ENCODE measurements at regions not wholly inside any gene's neighbourhood (a gene's known extent, or its start where the extent isn't known, plus 50 kb on each side); places are given as distances from the start of the nearest gene placed in this dataset.

DNA sequence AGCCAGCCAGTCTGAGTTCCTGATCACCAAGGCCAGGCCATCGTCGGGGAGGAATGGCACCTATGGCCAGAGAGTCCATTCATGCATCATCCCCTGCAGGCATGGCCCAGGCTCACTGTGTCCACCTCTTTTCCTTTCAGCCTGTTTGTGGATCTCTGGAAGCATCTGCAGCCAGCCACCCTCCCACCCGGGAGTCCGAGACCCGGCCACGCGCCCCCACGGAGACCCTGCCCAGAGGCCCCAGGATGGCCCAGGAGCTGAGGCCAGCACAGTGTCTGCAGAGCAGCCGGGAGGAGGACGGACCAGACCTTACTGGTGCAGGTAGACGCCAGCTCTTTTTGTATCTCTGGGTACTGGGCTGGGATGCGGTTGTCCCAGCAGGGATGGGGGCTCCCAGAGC lies 245.1 kb upstream of the CIBAR2 start:
- peak overlapping the region; percentile 85 for H2BK12ac ChIP-seq (ENCODE audit: low read length)
- no peak overlapping the region for H4K12ac ChIP-seq (ENCODE audit: low read depth, low read length)
- no peak for DNase-seq
- peaks cover 1% of the 10 kb centered on the region for H3K9me3 ChIP-seq (ENCODE audit: insufficient read depth, low read depth, low read length)
- H2BK5ac ChIP-seq (ENCODE audit: low read depth, low read length, poor library complexity) = peak overlapping the region; percentile 25
- no peaks in the 10 kb centered on the region for H3K27me3 ChIP-seq (ENCODE audit: insufficient read depth, low read length)
- H3K79me2 ChIP-seq (ENCODE audit: control insufficient read depth, insufficient read depth, low read length, poor library complexity) = peaks cover 13% of the 10 kb centered on the region
- H3K79me1 ChIP-seq (ENCODE audit: low read length) = peaks cover 82% of the 10 kb centered on the region
- peaks cover 0 to 3% of the 10 kb centered on the region in 2 experiments for H3K36me3 ChIP-seq (ENCODE audit: control insufficient read depth in 1 of 2, insufficient read depth in 2 of 2, low read length in 2 of 2)
- H2AFZ ChIP-seq (ENCODE audit: insufficient read depth, low read length, poor library complexity) = no peak overlapping the region
- no peak overlapping the region for H3K27ac ChIP-seq (ENCODE audit: low read depth, low read length)
- no peak overlapping the region for H3K4me3 ChIP-seq (ENCODE audit: low read depth, low read length)
- H3K18ac ChIP-seq (ENCODE audit: low read length) = peak overlapping the region; percentile 35
- H3K4me2 ChIP-seq (ENCODE audit: low read length) = no peak overlapping the region
- H3K23ac ChIP-seq (ENCODE audit: low read length) = no peak overlapping the region
- peak overlapping the region; percentile 54 for H3K14ac ChIP-seq (ENCODE audit: low read length)
- no CpG with 5 or more reads among the region's 12 CpGs for WGBS (ENCODE audit: extremely low coverage, insufficient coverage, insufficient read length)
- H3K4me1 ChIP-seq (ENCODE audit: control insufficient read depth in 1 of 2, insufficient read depth in 2 of 2, low read length in 2 of 2) = peaks cover 59 to 79% of the 10 kb centered on the region in 2 experiments
- H3K4ac ChIP-seq (ENCODE audit: low read depth, low read length) = peak overlapping the region; percentile 22
- H2AK5ac ChIP-seq (ENCODE audit: low read length) = peak overlapping the region; percentile 38
- H4K91ac ChIP-seq (ENCODE audit: low read depth, low read length) = peak overlapping the region; percentile 84
- H4K8ac ChIP-seq (ENCODE audit: low read depth, low read length) = peak overlapping the region; percentile 30
- H2BK120ac ChIP-seq (ENCODE audit: insufficient read depth, low read length, poor library complexity) = peak overlapping the region; percentile 28
- H3K9ac ChIP-seq (ENCODE audit: low read length) = no peak overlapping the region

DNA sequence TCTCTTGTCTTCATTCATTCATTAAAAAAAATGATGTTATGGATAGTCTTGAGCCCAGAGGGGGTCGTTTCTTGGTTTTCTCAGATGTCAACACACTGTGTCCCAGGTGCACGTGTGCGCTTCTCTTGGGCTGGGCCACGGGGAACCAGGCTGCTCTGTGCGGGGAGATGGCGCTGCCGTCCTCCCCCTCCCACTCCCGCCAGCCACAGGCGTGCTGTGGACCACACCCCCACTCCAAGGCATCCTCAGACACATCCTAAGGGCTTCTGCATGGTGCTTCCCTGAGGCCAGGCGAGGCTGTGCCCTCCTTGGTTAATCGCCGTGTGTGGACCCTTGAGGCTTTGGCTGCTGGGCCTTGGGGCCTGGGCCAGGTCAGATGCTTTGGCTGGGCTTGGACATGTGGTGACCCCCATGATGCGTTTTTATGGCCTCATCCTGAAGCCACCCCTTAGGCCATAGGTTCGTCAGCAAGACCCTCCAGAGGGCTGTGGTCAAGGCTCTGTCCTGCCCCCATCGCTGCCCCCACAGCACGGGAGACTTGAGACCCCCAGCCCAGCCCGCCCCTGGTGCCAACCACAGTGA lies 245.7 kb upstream of the CIBAR2 start:
- H2AFZ ChIP-seq (ENCODE audit: insufficient read depth, low read length, poor library complexity) = no peak overlapping the region
- no peak overlapping the region for H4K12ac ChIP-seq (ENCODE audit: low read depth, low read length)
- peak overlapping the region; percentile 62 for H4K91ac ChIP-seq (ENCODE audit: low read depth, low read length)
- no peak overlapping the region for H3K4me2 ChIP-seq (ENCODE audit: low read length)
- peaks cover 53 to 74% of the 10 kb centered on the region in 2 experiments for H3K4me1 ChIP-seq (ENCODE audit: control insufficient read depth in 1 of 2, insufficient read depth in 2 of 2, low read length in 2 of 2)
- peak overlapping the region; percentile 7 for H2BK12ac ChIP-seq (ENCODE audit: low read length)
- H3K4ac ChIP-seq (ENCODE audit: low read depth, low read length) = peak overlapping the region; percentile 26
- H3K9ac ChIP-seq (ENCODE audit: low read length) = no peak overlapping the region
- H3K79me2 ChIP-seq (ENCODE audit: control insufficient read depth, insufficient read depth, low read length, poor library complexity) = peaks cover 12% of the 10 kb centered on the region
- peak overlapping the region; percentile 74 for H3K14ac ChIP-seq (ENCODE audit: low read length)
- WGBS (ENCODE audit: extremely low coverage, insufficient coverage, insufficient read length) = no CpG with 5 or more reads among the region's 17 CpGs
- no peak overlapping the region for H3K4me3 ChIP-seq (ENCODE audit: low read depth, low read length)
- peak overlapping the region; percentile 85 for H2AK5ac ChIP-seq (ENCODE audit: low read length)
- H3K79me1 ChIP-seq (ENCODE audit: low read length) = peaks cover 77% of the 10 kb centered on the region
- H3K9me3 ChIP-seq (ENCODE audit: insufficient read depth, low read depth, low read length) = peaks cover 1% of the 10 kb centered on the region
- H4K8ac ChIP-seq (ENCODE audit: low read depth, low read length) = peak overlapping the region; percentile 49
- peak overlapping the region; percentile 44 for H2BK5ac ChIP-seq (ENCODE audit: low read depth, low read length, poor library complexity)
- no peak overlapping the region for H3K23ac ChIP-seq (ENCODE audit: low read length)
- peaks cover 0 to 2% of the 10 kb centered on the region in 2 experiments for H3K36me3 ChIP-seq (ENCODE audit: control insufficient read depth in 1 of 2, insufficient read depth in 2 of 2, low read length in 2 of 2)
- H2BK120ac ChIP-seq (ENCODE audit: insufficient read depth, low read length, poor library complexity) = peak overlapping the region; percentile 74
- no peak overlapping the region for H3K27ac ChIP-seq (ENCODE audit: low read depth, low read length)
- peak overlapping the region; percentile 40 for H3K18ac ChIP-seq (ENCODE audit: low read length)
- no peaks in the 10 kb centered on the region for H3K27me3 ChIP-seq (ENCODE audit: insufficient read depth, low read length)
- no peak for DNase-seq

- no peak overlapping the region for H3K27ac ChIP-seq (ENCODE audit: low read depth, low read length)
- peak overlapping the region; percentile 29 for H2BK5ac ChIP-seq (ENCODE audit: low read depth, low read length, poor library complexity)
- WGBS (ENCODE audit: extremely low coverage, insufficient coverage, insufficient read length) = no CpG with 5 or more reads among the region's 10 CpGs
- DNase-seq = no peak
- H2BK12ac ChIP-seq (ENCODE audit: low read length) = peak overlapping the region; percentile 7
- peak overlapping the region; percentile 60 for H2BK120ac ChIP-seq (ENCODE audit: insufficient read depth, low read length, poor library complexity)
- H3K4me1 ChIP-seq (ENCODE audit: control insufficient read depth in 1 of 2, insufficient read depth in 2 of 2, low read length in 2 of 2) = peaks cover 50 to 72% of the 10 kb centered on the region in 2 experiments
- H3K27me3 ChIP-seq (ENCODE audit: insufficient read depth, low read length) = no peaks in the 10 kb centered on the region
- H2AK5ac ChIP-seq (ENCODE audit: low read length) = peak overlapping the region; percentile 1
- peak overlapping the region; percentile 3 for H3K4ac ChIP-seq (ENCODE audit: low read depth, low read length)
- H4K8ac ChIP-seq (ENCODE audit: low read depth, low read length) = peak overlapping the region; percentile 49
- H3K23ac ChIP-seq (ENCODE audit: low read length) = no peak overlapping the region
- peaks cover 11% of the 10 kb centered on the region for H3K79me2 ChIP-seq (ENCODE audit: control insufficient read depth, insufficient read depth, low read length, poor library complexity)
- H3K14ac ChIP-seq (ENCODE audit: low read length) = peak overlapping the region; percentile 3
- no peak overlapping the region for H3K4me2 ChIP-seq (ENCODE audit: low read length)
- no peak overlapping the region for H3K4me3 ChIP-seq (ENCODE audit: low read depth, low read length)
- H3K36me3 ChIP-seq (ENCODE audit: control insufficient read depth in 1 of 2, insufficient read depth in 2 of 2, low read length in 2 of 2) = peaks cover 0 to 2% of the 10 kb centered on the region in 2 experiments
- H2AFZ ChIP-seq (ENCODE audit: insufficient read depth, low read length, poor library complexity) = no peak overlapping the region
- H3K9ac ChIP-seq (ENCODE audit: low read length) = no peak overlapping the region
- peaks cover 1% of the 10 kb centered on the region for H3K9me3 ChIP-seq (ENCODE audit: insufficient read depth, low read depth, low read length)
- H3K18ac ChIP-seq (ENCODE audit: low read length) = peak overlapping the region; percentile 54
- peaks cover 76% of the 10 kb centered on the region for H3K79me1 ChIP-seq (ENCODE audit: low read length)
- H4K12ac ChIP-seq (ENCODE audit: low read depth, low read length) = no peak overlapping the region
- H4K91ac ChIP-seq (ENCODE audit: low read depth, low read length) = peak overlapping the region; percentile 62
These were observed 246.5 kb upstream of the CIBAR2 start for GRCh38 chr16:85358704-85359146.

DNA sequence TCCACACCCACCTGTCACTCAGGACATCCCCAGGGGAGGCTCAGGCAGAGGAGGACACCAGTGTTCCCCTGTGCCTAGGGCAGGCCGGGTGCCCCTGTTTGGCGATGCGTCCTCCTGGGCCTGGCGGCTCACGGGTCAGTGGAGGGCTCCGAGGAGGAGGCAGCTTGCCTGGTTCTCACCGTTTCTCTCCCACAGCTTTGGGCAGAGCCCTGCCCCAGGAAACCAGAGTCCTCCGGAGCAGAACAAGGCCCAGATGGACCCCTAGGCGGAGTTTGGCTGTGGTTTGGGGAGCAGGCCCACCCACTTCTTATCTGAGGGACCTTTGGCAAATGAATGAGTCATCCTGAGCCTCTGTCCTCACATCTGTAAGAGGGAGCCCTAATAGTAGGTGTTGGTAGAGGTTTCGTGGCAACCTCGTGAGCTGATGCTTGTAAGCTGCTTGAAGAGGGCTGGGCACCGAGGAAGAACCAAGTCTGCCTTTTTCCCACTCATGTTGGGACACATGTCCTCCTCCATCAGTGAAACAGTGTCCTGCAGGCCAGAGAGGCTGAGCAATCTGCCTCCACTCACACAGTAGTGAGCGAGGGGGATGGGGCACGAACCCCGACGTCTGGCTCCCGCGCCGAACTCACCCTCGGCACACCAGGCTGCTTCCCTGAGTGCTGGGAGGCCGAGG lies 247.0 kb upstream of the CIBAR2 start:
- peak overlapping the region; percentile 7 for H2BK12ac ChIP-seq (ENCODE audit: low read length)
- peaks cover 50 to 71% of the 10 kb centered on the region in 2 experiments for H3K4me1 ChIP-seq (ENCODE audit: control insufficient read depth in 1 of 2, insufficient read depth in 2 of 2, low read length in 2 of 2)
- peak overlapping the region; percentile 48 for H3K4ac ChIP-seq (ENCODE audit: low read depth, low read length)
- H3K4me3 ChIP-seq (ENCODE audit: low read depth, low read length) = no peak overlapping the region
- peak overlapping the region; percentile 3 for H3K14ac ChIP-seq (ENCODE audit: low read length)
- H4K91ac ChIP-seq (ENCODE audit: low read depth, low read length) = peak overlapping the region; percentile 62
- H3K4me2 ChIP-seq (ENCODE audit: low read length) = no peak overlapping the region
- no peak overlapping the region for H3K27ac ChIP-seq (ENCODE audit: low read depth, low read length)
- H3K23ac ChIP-seq (ENCODE audit: low read length) = no peak overlapping the region
- peak overlapping the region; percentile 49 for H4K8ac ChIP-seq (ENCODE audit: low read depth, low read length)
- no peaks in the 10 kb centered on the region for H3K27me3 ChIP-seq (ENCODE audit: insufficient read depth, low read length)
- H3K79me2 ChIP-seq (ENCODE audit: control insufficient read depth, insufficient read depth, low read length, poor library complexity) = peaks cover 12% of the 10 kb centered on the region
- peaks cover 76% of the 10 kb centered on the region for H3K79me1 ChIP-seq (ENCODE audit: low read length)
- H4K12ac ChIP-seq (ENCODE audit: low read depth, low read length) = no peak overlapping the region
- WGBS (ENCODE audit: extremely low coverage, insufficient coverage, insufficient read length) = no CpG with 5 or more reads among the region's 21 CpGs
- H3K9ac ChIP-seq (ENCODE audit: low read length) = no peak overlapping the region
- peaks cover 5% of the 10 kb centered on the region for H3K9me3 ChIP-seq (ENCODE audit: insufficient read depth, low read depth, low read length)
- H3K18ac ChIP-seq (ENCODE audit: low read length) = peak overlapping the region; percentile 54
- no peak for DNase-seq
- H2BK5ac ChIP-seq (ENCODE audit: low read depth, low read length, poor library complexity) = peak overlapping the region; percentile 14
- peak overlapping the region; percentile 1 for H2AK5ac ChIP-seq (ENCODE audit: low read length)
- H3K36me3 ChIP-seq (ENCODE audit: control insufficient read depth in 1 of 2, insufficient read depth in 2 of 2, low read length in 2 of 2) = peaks cover 0 to 2% of the 10 kb centered on the region in 2 experiments
- no peak overlapping the region for H2AFZ ChIP-seq (ENCODE audit: insufficient read depth, low read length, poor library complexity)
- H2BK120ac ChIP-seq (ENCODE audit: insufficient read depth, low read length, poor library complexity) = peak overlapping the region; percentile 60

Data from trophoblast cell (in vitro differentiated cells and primary cell).